ENCODE measurements at regions not wholly inside any gene's neighbourhood (a gene's known extent, or its start where the extent isn't known, plus 50 kb on each side); places are given as distances from the start of the nearest gene placed in this dataset.

GRCh38 chr4:157722146-157722545 lies 450.7 kb downstream of the GASK1B start:
- TF ChIP-seq CTBP1 (IDR thresholded peaks at IDR 0.05; ENCODE audit: borderline replicate concordance) (no peak), FOXA1 (IDR thresholded peaks at IDR 0.05) (no peak), ELF4 (IDR thresholded peaks at IDR 0.05) (no peak)
- DNase-seq (ENCODE audit: extremely low spot score): no peak
- ChIA-PET CTCF (no interaction called here), POLR2A (no interaction called here)

GRCh38 chr4:157713342-157713741 lies 459.5 kb downstream of the GASK1B start:
- TF ChIP-seq SP1 (IDR thresholded peaks at IDR 0.05): no peak
- TF ChIP-seq ARNT (IDR thresholded peaks at IDR 0.05): no peak
- TF ChIP-seq CTBP1 (IDR thresholded peaks at IDR 0.05; ENCODE audit: borderline replicate concordance): no peak
- no peak for TF ChIP-seq PKNOX1 (IDR thresholded peaks at IDR 0.05)
- no peak for TF ChIP-seq SUZ12 (IDR thresholded peaks at IDR 0.05)
- TF ChIP-seq FOXM1 (IDR thresholded peaks at IDR 0.05; ENCODE audit: borderline replicate concordance): no peak
- no peak for TF ChIP-seq NFRKB (IDR thresholded peaks at IDR 0.05)
- POLR2A ChIA-PET: no interaction called here
- no peak for DNase-seq (ENCODE audit: extremely low spot score)
- CTCF ChIA-PET: no interaction called here

GRCh38 chr4:157706155-157706554 lies 466.7 kb downstream of the GASK1B start:
- ChIA-PET POLR2A (no interaction called here), CTCF (no interaction called here)
- TF ChIP-seq SUZ12 (IDR thresholded peaks at IDR 0.05) (no peak), HDGF (IDR thresholded peaks at IDR 0.05; ENCODE audit: borderline replicate concordance) (no peak), ZNF384 (IDR thresholded peaks at IDR 0.05) (no peak), FOXK2 (IDR thresholded peaks at IDR 0.05) (no peak), CTBP1 (IDR thresholded peaks at IDR 0.05; ENCODE audit: borderline replicate concordance) (no peak), TARDBP (IDR thresholded peaks at IDR 0.05) (no peak), SP1 (IDR thresholded peaks at IDR 0.05) (no peak), PKNOX1 (IDR thresholded peaks at IDR 0.05) (no peak), FOXM1 (IDR thresholded peaks at IDR 0.05; ENCODE audit: borderline replicate concordance) (no peak), FOXA1 (IDR thresholded peaks at IDR 0.05) (no peak)
- DNase-seq (ENCODE audit: extremely low spot score): no peak

- TF ChIP-seq FOXM1 (IDR thresholded peaks at IDR 0.05; ENCODE audit: borderline replicate concordance): no peak
- no peak for TF ChIP-seq ELF4 (IDR thresholded peaks at IDR 0.05)
- no peak for TF ChIP-seq BHLHE40 (IDR thresholded peaks at IDR 0.05; ENCODE audit: borderline replicate concordance)
- no peak for TF ChIP-seq ZNF384 (IDR thresholded peaks at IDR 0.05)
- TF ChIP-seq HDGF (IDR thresholded peaks at IDR 0.05; ENCODE audit: borderline replicate concordance): no peak
- no peak for DNase-seq (ENCODE audit: extremely low spot score)
- POLR2A ChIA-PET: no interaction called here
- CTCF ChIA-PET: no interaction called here
Observed at GRCh38 chr4:157702831-157703230, 470.0 kb downstream of the GASK1B start.

- DNase-seq (ENCODE audit: extremely low spot score): no peak
- CTCF ChIA-PET: interaction anchor here (0.5 to 0.7 kb wide), 2 partner anchors 68 to 1744 kb away, joined by 3 read pairs; no protein-coding TSS in a partner anchor
Observed at GRCh38 chr4:157701695-157701994, 471.2 kb downstream of the GASK1B start.

GRCh38 chr4:157700898-157701694 lies 471.7 kb downstream of the GASK1B start:
- no peak for DNase-seq (ENCODE audit: extremely low spot score)
- ChIA-PET CTCF (interaction anchor here (0.5 to 0.7 kb wide), 2 partner anchors 67 to 1744 kb away, joined by 3 read pairs; no protein-coding TSS in a partner anchor), POLR2A (no interaction called here)
- TF ChIP-seq CTBP1 (IDR thresholded peaks at IDR 0.05; ENCODE audit: borderline replicate concordance): no peak
- no peak for TF ChIP-seq ELF4 (IDR thresholded peaks at IDR 0.05)
- no peak for TF ChIP-seq ARNT (IDR thresholded peaks at IDR 0.05)
- TF ChIP-seq LEF1 (IDR thresholded peaks at IDR 0.05; ENCODE audit: borderline replicate concordance): no peak
- TF ChIP-seq SP1 (IDR thresholded peaks at IDR 0.05): no peak
- no peak for TF ChIP-seq L3MBTL2 (conservative IDR thresholded peaks at IDR 0.05)
- TF ChIP-seq FOXK2 (IDR thresholded peaks at IDR 0.05): no peak
- TF ChIP-seq HDGF (IDR thresholded peaks at IDR 0.05; ENCODE audit: borderline replicate concordance): no peak
- TF ChIP-seq SUZ12 (IDR thresholded peaks at IDR 0.05): no peak
- no peak for TF ChIP-seq BHLHE40 (IDR thresholded peaks at IDR 0.05; ENCODE audit: borderline replicate concordance)
- no peak for TF ChIP-seq PKNOX1 (IDR thresholded peaks at IDR 0.05)

More at GRCh38 chr4:157701695-157701994, 471.2 kb downstream of the GASK1B start:
- POLR2A ChIA-PET: no interaction called here
- TF ChIP-seq TARDBP (IDR thresholded peaks at IDR 0.05) (no peak), CTBP1 (IDR thresholded peaks at IDR 0.05; ENCODE audit: borderline replicate concordance) (no peak), ELF4 (IDR thresholded peaks at IDR 0.05) (no peak), FOXA1 (IDR thresholded peaks at IDR 0.05) (no peak), ARNT (IDR thresholded peaks at IDR 0.05) (no peak), FOXM1 (IDR thresholded peaks at IDR 0.05; ENCODE audit: borderline replicate concordance) (no peak)

GRCh38 chr4:157689476-157689875 lies 468.9 kb downstream of the GRIA2 start:
- DNase-seq (ENCODE audit: extremely low spot score): no peak
- ChIA-PET POLR2A (no interaction called here), CTCF (no interaction called here)
- TF ChIP-seq HDGF (IDR thresholded peaks at IDR 0.05; ENCODE audit: borderline replicate concordance): no peak
- TF ChIP-seq CTBP1 (IDR thresholded peaks at IDR 0.05; ENCODE audit: borderline replicate concordance): no peak
- TF ChIP-seq SUZ12 (IDR thresholded peaks at IDR 0.05): no peak
- TF ChIP-seq FOXK2 (IDR thresholded peaks at IDR 0.05): no peak
- TF ChIP-seq ELF4 (IDR thresholded peaks at IDR 0.05): no peak
- TF ChIP-seq FOXM1 (IDR thresholded peaks at IDR 0.05; ENCODE audit: borderline replicate concordance): no peak
- no peak for TF ChIP-seq SP1 (IDR thresholded peaks at IDR 0.05)
- no peak for TF ChIP-seq NFRKB (IDR thresholded peaks at IDR 0.05)
- no peak for TF ChIP-seq L3MBTL2 (conservative IDR thresholded peaks at IDR 0.05)
- TF ChIP-seq ZNF384 (IDR thresholded peaks at IDR 0.05): no peak
- no peak for TF ChIP-seq FOXA1 (IDR thresholded peaks at IDR 0.05)
- TF ChIP-seq ARNT (IDR thresholded peaks at IDR 0.05): no peak
- no peak for TF ChIP-seq PKNOX1 (IDR thresholded peaks at IDR 0.05)
- no peak for TF ChIP-seq BHLHE40 (IDR thresholded peaks at IDR 0.05; ENCODE audit: borderline replicate concordance)
- no peak for TF ChIP-seq LEF1 (IDR thresholded peaks at IDR 0.05; ENCODE audit: borderline replicate concordance)
- no peak for TF ChIP-seq TARDBP (IDR thresholded peaks at IDR 0.05)
